GM19395 (cell line): ENCODE measurements at regions not wholly inside any gene's neighbourhood (a gene's known extent, or its start where the extent isn't known, plus 50 kb on each side); places are given as distances from the start of the nearest gene placed in this dataset.

ENCODE experiments used
- ATAC-seq: cut with Tn5 transposase; IDR thresholded peaks from one replicate; pipeline ENCODE4 v1.9.1; 2021; ENCODE audit warnings: mild to moderate bottlenecking, moderate library complexity; ENCODE audit not compliant: unreplicated experiment

GRCh38 chr1:209376774-209377173 is 206.7 kb upstream of the CAMK1G start:
- ATAC-seq: no peak

- ATAC-seq: no peak
Measured at GRCh38 chr1:209377995-209378394, 205.5 kb upstream of the CAMK1G start.

DNA sequence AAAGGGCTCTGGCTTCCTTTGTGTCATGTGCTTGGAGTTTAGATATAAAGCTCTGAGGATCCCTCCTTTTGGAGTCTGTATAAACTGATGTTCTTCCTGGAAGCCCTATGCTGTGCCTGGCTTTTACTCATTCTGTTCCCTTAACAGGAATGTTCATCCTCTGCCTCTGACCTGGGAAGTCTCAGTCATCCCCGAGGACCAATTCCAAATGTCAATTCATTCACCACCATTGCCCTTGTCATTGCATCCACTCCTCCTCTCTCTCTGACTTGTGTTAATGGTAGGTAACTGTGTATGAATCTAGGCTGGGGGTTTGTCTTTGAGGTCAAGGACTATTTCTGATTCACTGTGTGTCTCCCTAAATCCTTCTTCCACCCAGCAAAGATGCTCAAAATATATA is 204.2 kb upstream of the CAMK1G start:
- ATAC-seq: no peak

DNA sequence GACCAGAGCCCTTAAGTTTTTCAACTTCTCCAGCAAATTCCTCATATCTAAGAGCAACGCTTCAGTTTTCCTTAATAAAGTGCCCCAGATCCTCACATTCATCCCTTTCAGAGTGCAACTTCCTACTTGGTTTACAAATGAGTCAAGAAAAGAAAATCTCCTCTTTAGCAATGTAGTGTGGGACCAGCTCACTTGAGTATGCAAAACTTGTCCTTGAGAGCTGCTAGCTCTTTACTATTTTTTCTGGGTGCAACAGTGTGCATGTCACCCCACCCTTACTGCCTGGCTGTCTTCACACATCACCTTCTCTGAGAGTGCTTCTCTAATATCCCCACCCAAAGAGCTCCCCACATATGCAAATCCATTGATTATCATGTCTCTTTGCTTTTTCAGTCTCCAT is 203.1 kb upstream of the CAMK1G start:
- no peak for ATAC-seq

GRCh38 chr1:209382231-209383100 is 201.0 kb upstream of the CAMK1G start:
- no peak for ATAC-seq

DNA sequence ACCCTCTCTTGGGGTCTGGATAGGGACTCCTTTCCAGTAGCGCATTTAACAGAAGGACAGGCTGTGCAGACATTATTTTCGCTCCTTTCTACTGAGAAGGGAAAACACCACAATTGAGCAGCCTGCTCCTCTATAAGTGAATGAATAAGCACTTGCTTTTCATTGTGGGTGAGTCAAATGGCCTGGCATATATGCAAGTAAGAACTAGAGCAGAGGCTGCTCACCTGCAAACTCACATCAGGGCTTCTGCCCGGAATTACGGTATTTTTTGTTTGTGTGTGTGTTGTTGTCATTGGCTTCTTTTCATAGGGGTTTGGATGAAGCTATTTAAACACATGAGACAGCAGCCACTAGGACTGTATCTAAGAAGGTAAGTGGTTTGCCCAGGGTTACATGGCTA is 200.1 kb upstream of the CAMK1G start:
- no peak for ATAC-seq

DNA sequence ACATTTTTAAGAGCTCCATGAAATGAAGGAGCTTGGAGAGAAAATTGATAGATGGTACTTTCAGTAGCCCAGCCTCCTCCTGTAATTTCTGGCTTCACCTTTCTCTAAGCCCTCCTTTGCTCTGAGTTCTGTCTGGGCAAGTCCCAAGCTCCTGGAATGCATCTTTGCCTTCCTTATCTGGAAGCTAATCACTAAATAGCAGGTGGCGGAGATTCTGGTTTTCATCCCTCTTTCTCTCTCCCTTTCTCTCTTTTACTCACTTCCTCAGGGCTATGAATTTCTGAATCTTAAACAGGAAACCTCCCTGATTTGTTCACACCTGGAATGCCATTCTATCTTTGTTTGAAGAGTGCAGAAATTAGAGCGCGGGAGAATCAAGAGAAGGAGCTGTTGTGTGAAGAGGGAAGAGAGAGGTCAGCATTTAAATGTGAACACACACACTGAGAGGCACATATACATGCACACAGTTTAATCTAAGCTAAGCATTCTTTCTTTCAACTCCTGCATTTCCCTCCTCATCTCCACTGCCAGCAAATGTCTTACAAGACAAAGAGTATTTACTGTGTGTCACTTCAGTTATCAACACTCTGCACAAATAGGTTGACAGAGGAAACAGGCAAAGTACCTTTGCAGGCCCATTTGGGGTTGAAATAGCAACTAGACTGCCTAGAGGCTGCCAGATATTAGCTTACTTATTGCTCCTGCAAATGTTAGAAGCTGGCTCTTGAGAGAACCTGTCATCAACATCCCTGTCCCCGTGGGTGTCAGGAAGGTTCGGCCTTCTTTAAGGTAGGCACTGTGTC is 199.4 kb upstream of the CAMK1G start:
- no peak for ATAC-seq

GRCh38 chr1:209384710-209385550 is 198.6 kb upstream of the CAMK1G start:
- ATAC-seq: no peak

GRCh38 chr1:209386156-209386555 is 197.4 kb upstream of the CAMK1G start:
- no peak for ATAC-seq

GRCh38 chr1:209387271-209387968 is 196.1 kb upstream of the CAMK1G start:
- ATAC-seq: no peak

GRCh38 chr1:209387969-209388329 is 195.6 kb upstream of the CAMK1G start:
- ATAC-seq: no peak

GRCh38 chr1:209388358-209388757 is 195.2 kb upstream of the CAMK1G start:
- ATAC-seq: no peak

DNA sequence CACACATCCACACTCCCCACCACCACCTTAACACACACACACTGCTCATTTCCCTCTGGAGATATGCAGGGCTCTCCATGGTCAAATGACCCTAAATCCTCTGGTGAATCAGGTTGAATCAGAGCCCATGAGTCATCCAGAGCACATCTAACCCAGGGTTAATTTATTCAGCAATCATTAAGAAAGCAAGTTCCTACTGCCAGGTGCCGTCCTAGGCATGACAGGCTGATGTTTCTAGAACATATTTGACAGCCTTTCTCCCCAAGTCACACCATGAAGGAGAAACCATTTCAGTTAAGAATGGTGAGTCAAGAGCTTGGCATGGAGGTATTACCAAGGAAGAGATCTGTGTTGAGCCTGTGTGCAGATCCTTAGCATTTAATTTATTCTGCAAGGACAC is 194.3 kb upstream of the CAMK1G start:
- ATAC-seq: no peak

GRCh38 chr1:209389975-209390374 is 193.5 kb upstream of the CAMK1G start:
- no peak for ATAC-seq

DNA sequence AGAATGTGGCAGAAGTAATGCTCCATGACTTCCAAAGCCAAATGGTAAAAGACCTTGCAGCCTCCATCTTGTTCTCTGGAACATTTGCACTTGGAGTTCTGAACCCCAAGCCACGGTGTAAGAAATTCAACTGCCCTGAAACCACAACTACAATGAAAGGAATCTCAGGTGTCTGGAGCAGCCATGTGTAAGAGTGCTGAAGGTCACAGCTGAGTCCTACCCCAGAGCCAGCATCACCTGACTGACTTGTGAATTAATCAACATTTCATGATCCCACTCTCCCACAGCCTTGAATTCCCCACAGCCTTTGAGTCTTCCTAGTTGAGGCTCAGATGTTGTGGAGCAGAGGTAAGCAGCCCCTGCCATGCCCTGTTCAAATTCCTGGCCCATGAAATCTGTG is 192.8 kb upstream of the CAMK1G start:
- no peak for ATAC-seq

DNA sequence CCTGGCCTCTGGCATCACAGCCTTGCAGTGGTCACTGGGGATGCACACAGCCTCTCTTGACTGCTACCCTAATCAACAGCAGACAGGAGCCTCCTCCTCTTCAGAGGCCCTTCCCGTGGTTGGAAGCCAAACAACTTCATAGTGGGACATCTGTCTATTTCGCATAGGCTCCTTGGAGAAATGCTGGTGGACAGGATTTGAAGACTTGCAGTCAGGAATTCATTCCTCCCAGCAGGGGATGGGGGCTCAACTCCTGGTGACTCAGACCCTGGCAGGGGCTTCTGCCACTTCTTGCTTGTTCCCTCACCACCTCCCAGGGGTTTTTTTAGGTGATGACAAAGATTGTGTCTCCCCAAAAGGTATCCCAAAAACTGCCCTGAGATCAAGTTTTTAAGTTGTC is 191.7 kb upstream of the CAMK1G start:
- no peak for ATAC-seq

GRCh38 chr1:209395169-209395568 is 188.3 kb upstream of the CAMK1G start:
- no peak for ATAC-seq

DNA sequence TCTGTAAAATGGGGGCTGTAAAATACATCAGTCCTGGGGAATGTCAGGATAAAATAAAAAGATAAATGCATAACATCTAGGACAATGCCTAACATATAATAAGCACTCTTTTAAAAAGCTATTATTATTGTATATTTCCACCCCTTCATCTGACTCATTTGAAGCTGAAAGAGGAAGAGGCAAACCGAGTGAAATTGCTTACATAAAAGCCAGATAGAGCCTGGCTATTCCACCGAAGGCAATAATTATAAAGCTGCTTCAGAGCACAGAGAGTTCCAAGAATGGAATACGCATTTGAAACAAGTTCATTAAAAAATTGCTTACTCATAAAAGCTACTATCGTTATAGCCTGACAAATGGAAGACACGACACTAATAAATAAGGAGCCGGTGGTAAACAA is 186.1 kb upstream of the CAMK1G start:
- no peak for ATAC-seq

GRCh38 chr1:209397910-209398309 is 185.6 kb upstream of the CAMK1G start:
- no peak for ATAC-seq

DNA sequence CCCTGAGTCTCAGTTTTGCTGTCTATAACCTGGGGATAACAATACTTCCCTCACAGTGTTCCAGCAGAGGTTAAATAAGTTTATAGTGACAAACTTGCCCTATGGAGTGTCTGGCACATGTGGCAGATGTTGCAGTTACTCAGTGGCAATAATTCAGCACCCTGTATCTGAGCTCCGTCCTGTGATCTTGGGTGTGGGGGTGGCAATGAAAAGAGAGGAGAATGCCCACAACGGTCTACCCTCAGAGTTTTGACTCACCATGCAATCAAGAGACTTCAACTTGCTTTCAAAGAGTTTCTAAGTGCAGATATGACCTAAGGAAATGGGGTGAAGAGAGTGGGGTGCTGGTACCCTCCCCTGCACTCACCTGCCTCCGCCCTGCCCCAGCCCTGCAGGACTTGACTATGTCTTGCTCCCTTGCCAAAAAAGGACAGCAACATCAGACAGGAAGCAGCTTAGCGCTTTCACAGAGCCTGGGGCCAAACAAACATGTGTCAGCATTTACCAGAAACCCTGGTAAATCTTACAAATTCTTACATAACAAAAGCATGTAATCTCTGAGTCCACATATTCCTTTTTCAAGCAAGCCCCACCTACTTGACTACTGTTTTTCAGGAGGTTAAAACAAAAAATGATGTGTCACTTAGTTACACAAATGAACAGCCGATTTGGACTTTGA is 185.1 kb upstream of the CAMK1G start:
- ATAC-seq: no peak
